ENCODE measurements at regions not wholly inside any gene's neighbourhood (a gene's known extent, or its start where the extent isn't known, plus 50 kb on each side); places are given as distances from the start of the nearest gene placed in this dataset.

DNA sequence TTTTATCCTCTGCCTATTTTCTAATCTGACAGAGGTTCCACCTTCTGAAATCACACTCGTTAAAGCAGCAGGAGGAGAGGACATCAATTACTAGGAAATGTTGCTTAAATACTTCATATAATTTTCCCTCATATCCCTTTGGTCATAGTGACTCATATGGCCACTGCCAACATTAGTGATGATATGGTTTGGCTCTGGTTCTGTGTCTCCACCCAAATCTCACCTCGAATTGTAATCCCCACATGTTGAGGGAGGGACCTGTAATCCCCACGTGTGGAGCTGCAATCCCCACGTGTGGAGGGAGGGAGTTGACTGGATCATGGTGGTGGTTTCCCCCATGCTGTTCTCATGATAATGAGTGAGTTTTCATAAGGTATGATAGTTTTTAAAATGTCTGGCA is 618.4 kb upstream of the SLITRK5 start:
- ChIA-PET POLR2A (no interaction called here), CTCF (no interaction called here)

DNA sequence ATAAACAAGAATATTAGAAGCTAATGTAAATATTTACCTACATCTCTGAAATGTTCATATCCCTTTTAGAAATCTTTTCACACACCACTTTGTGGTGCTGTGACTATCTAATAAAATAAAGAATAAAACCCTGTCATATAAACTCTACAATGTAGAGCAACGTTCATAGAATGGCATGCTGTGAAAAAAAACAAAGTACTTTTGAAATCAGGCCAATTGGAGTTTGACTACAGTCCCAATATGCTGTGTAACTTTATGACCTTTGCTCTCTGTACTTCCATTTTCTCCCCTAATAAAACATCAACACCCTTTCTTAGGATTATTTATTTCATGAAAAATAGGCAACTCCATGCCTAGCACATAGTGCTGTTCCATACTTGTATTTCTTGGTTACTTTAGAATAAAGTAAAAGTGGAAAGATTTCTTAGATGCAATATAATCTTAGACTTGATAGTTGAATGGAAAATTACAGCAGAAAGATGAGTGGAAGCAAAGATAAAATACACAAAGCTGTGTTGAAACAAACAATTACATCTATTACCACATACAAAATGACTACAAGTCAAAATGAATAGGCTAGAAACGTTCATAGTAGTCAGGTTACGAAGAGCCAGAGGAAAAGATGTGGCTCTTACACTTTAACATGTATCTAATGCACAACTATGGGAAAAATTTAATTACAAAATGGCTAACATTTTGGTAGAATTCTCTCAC is 613.2 kb upstream of the SLITRK5 start:
- POLR2A ChIA-PET, result no interaction called here

DNA sequence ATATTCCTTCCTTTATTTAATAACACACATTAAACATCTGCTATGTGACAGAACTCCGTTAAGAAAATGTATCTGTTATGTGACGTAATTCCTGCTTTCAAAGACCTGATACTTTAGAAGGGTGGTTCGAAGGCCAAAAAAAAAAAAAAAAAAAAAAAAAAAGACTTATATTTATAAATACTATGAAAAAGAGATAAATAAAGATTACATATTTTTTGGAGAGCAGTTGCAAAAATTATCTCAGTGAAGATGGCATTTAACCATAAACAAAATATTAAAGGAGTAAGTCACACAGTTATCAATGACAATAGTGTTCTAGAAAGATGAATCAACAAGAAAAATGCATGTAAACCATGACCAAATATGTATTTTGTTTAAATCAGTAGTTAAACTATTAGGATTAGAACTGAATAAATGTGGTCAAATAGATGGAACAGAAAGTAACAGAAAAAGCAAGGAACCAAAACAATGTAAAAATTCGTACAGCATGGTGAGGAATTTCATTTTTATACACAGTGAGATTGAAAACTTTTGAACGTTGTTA is 612.3 kb upstream of the SLITRK5 start:
- ChIA-PET CTCF (no interaction called here), POLR2A (no interaction called here)

More for the DNA sequence above, 613.2 kb upstream of the SLITRK5 start:
- CTCF ChIA-PET, result no interaction called here

DNA sequence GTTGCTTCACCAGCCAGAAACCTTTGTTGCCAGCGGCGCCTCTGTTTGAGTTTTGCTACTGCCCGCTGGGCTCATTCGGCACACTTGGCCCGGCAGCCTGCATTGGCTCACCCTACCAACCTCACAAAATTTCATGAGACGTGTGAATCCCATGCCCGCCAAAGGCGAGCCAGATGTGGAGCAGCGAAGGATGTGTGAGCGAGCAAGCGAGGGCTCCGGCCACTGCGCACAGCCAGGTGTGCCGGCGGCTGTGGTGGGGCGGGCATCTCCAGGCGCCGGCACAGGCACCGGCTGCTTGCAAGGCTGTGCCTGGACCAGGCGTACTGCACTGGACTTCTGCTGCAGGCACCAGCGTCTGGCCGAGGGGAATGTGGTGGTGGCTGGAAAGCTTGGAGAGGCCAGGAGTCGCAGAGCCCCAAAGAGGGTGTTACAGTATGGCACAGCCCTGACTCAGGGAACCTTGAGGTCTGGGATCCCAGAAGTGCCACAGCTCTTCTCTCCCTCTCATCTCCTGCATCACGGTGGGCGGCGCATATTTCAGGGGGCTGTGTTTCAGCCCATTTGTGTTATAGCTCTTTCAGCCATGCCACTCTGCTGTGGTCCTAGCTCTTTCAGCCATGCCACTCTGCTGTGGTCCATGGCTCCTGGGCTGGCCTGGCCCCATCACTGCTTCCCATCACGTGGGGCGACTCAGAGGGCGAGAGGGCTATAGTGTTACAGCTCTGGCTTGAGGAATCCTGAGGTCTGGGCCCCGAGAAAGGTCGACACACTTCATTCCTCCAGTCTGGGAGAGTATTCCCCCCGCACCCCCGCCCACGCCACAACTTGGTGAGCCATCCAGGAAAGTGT is 592.0 kb upstream of the SLITRK5 start:
- CTCF ChIA-PET, result no interaction called here
- POLR2A ChIA-PET, result no interaction called here

DNA sequence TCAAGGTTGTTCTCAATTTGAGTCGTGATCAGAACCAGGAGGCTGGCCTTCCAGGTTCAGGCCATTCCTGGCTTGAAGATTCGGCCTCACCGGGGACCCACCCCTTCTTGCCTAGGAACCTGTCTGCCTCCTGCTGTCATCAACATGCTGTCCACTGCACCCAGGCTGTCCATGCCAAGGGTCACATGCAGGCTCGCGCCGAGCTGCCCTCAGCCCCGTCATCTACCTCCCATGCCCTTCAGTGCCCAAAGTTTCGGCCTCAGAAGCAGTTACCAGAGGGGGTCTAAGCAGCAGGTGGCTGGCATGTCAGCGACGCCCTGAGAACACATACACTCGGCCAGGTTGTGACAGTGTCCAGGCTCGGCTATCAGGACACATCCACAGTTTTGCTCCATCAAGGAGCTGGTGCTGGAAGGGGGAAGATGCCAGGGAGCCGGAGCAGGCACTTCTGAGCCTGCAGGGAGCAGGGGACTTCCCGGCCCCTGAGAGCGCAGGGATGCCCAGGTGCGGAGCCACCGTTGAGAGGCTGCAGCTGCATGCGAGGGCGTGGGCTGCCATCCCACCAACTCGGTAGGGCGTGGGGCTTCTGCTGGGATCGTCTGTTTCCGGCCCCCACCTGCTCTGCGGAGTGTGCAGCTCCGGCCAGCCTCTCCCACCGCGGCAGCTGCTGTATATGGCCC is 590.9 kb upstream of the SLITRK5 start:
- ChIA-PET POLR2A (no interaction called here), CTCF (no interaction called here)

DNA sequence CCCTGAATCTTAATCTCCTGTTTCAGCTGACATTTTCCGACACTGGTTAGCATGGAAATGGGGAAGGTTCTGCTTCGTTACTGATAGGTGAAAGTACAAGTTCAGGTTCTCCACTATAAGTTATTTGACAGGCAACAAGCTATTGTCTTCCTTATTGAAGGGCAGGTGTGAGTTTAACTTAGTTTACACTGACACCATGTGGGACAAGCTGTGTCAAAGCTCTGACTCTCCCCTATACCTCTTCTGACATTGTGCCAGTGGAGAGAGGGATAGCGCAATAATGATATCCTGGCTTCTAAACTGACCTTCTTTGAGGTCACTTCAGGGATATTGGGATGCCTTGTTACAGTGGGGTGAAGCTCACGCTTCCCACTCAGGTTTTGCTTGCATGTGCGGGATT is 587.0 kb upstream of the SLITRK5 start:
- POLR2A ChIA-PET, result no interaction called here
- CTCF ChIA-PET, result no interaction called here

DNA sequence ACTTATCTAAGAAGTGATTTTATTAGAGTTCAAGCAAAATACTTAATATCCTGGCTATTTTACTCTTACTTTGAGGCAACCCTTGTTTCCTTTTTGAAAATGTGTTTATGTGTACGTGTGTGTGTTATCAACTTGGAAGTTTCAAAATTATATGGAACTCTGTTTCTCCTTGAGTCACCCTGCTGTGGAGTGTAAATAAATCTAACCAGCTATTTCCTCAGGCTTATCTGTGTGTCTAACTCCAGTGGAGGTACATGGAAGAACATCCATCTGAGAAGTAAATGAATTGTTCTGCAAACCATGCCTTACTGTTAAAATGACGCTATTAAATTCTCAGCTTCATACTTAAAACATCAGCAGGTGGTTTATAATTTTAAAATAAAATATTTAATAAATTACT is 583.4 kb upstream of the SLITRK5 start:
- POLR2A ChIA-PET, result no interaction called here
- CTCF ChIA-PET, result no interaction called here

DNA sequence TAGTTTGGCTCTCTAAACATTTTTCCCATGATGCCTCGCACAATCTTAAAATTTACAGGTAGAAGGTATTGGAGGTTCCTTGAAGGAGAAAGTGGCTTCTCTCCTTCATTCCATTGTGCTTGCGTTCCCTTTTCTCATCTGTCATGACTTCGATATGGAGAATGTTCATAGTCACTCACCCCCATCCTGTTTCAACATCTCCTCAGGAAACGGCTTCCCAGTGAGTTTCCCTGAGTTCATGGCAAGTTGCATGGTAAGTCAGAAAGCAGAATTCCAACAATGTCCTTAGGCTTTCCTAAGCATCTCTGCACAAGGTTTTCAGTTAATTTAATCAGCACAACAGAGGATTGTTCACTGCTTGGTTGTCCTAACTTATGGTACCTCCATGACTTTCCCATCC is 581.8 kb upstream of the SLITRK5 start:
- ChIA-PET CTCF (no interaction called here), POLR2A (no interaction called here)

DNA sequence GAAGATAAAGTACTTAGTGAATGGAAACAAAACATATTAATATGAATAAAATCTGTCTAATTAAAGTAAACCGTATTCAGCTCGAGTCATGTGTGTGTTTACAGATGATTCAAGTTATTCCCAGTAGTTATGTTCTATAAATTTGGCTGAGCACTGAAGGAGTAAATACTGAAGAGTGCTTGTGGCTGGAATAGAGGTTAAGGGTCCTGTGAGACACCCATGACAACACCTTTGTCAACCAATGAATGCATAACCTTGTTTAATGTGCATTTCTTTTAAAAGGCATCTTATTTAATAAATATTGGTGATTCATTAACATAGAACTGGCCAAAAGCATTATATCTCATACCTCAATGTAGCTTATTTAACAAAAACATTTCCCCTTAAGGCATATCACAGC is 577.8 kb upstream of the SLITRK5 start:
- CTCF ChIA-PET, result no interaction called here
- POLR2A ChIA-PET, result no interaction called here

DNA sequence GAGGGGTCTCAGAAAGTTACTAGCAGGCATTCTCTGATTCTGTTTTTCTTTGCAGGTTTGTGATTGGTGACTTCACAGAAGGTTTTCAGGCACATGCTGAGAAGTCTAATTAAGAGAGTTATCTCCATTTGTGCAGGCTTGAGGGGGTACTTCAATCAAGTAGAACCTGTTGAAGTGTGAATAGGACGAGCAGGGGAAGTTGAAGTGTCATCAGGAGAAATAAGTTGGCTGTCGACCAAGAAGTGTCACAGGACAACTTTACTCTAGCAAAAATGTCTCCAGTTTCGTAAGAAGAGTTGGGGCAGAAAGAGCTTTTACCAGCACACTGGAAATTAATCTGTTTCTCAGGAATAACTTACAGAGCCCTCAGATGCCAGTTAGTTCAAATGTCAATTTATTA is 576.5 kb upstream of the SLITRK5 start:
- POLR2A ChIA-PET, result no interaction called here
- CTCF ChIA-PET, result no interaction called here

DNA sequence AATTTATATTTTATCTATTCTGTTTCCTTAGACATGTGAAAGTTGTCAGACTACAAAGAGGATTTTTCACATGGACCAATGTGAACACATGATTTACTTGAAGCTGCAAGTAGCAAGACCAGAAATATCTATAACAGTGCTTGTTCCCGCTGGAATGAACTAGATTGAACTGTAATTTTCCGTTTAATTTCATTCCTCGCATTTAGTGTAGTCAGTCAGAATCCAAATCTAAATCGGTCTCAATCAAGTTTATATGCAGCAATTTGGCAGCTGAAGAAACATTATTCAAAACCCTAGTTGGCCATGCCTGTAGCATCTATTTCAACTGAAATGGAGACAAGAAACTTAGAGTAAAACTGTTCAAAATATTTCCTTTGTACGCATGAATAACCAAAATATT is 570.7 kb upstream of the SLITRK5 start:
- POLR2A ChIA-PET, result no interaction called here
- CTCF ChIA-PET, result no interaction called here

DNA sequence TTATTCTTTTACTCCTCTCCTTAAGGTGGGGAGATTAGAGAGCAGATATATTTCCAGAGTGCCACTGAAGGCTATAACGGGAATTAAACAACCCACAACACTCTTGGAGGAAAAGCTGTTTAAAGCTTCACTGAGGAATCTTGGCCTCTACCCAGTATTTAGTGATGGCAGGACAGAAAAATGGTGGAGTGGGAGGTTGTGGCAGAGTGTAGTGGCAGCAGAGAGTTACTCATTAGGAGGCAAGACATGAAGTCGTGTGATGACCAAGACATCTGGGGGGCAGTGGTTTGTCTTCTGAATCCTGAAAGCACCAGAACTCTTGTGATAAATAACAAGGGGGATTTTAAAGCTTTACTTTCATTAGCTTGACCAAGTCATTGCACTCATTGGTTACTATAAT is 563.5 kb upstream of the SLITRK5 start:
- ChIA-PET CTCF (no interaction called here), POLR2A (no interaction called here)

DNA sequence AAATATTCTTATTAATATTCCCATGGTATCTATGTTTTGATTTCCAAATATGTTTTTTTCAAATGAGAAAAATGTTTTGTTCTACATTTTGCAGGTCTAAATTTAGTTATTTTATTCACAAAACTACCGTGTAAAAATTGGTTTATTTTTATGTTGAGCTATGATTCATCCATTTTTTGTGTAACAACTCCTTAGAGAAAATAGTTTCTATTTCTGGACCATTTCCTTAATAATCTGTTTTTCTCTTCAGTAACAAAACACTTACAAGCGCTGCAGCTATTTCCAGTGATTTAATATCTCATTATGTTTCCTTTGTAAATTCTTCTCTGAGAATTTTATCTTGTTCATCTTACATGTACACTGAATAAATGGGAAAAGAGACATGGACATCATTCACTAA is 550.7 kb upstream of the SLITRK5 start:
- ChIA-PET CTCF (no interaction called here), POLR2A (no interaction called here)

DNA sequence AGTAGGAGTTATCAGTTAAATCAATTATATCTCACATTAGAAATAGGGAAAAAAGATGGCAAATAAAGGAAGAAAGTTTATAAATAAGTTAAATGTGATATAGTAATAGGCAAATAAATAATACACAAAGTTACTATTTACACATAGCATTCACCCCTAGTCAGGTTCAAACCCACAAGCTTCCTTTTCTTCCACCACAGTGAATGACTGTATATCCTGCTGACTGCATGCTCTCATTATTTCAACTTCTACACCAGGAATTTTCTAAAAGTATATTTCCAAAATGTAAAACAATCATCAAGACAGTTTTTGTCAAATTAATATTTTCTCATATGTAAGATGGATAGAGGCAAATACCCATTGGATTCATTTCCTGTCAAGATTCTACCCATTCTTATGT is 548.6 kb upstream of the SLITRK5 start:
- CTCF ChIA-PET, result no interaction called here
- POLR2A ChIA-PET, result no interaction called here

DNA sequence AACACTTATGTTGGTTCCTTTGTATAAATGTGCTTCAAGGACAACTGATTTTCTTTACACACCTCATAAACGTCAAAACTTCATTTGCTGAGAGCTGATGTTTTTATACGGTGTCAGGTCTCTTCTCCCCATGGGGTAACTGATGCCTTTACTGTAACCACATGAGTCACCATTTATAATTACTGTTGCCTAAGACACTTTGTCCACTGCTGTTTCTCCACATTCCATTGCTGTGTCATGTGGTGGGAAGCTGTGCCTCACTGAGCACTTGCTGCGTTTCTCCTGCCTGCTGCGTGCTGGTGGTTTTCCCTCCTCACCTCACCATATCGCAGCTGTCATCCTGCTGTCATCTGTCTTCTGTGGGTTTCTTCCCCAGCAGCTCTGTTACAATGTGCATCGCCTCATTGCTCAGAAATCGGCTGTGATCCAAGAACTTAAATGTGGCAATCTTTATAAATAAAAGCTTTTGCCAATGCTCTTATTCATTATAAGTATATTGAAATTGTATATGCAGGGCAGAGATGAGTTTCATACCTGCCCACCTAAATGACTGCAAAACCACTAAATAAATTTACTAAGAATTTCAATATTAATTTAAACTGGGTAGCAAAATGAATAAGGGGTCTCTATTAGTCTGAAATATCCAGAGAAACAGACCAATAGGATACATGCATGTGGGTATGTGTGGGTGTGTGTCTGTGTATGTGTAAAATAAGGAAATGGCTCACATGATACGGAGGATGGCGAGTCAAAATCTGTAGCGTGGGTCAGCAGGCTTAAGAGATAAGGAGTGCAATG is 547.0 kb upstream of the SLITRK5 start:
- POLR2A ChIA-PET, result no interaction called here
- CTCF ChIA-PET, result no interaction called here

DNA sequence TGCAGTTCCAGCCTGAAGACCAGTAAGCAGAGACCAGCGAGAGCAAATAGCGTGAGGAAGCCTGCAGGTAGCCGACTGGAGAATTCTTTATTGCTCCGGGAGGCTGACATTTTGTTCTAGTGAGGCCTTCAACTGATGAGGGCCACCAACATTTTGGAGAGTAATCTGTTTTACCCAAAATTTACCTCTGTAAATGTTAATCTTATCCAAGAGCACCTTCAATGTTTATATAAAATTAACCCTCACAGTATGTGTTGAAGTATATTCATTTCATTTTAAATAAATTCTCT is 546.4 kb upstream of the SLITRK5 start:
- CTCF ChIA-PET, result no interaction called here
- POLR2A ChIA-PET, result no interaction called here

DNA sequence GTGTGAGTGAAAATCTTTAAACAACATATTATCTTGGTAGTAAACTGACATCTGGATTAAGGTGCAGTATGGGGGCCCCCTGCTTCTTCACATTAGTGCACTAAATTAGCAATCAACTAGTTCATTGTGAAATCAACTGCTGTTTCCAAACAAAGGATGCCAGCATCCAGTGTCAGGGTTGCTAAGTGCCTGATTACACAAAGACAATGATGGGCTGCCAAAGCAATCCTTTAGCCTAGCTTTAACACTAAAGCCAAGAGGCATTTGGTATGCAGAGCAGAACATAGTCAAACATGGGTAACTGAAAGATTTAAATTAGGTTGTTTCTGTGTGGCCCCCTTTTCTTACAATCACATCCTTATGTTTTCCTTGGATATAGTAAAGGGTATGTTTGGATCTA is 543.1 kb upstream of the SLITRK5 start:
- CTCF ChIA-PET, result no interaction called here

DNA sequence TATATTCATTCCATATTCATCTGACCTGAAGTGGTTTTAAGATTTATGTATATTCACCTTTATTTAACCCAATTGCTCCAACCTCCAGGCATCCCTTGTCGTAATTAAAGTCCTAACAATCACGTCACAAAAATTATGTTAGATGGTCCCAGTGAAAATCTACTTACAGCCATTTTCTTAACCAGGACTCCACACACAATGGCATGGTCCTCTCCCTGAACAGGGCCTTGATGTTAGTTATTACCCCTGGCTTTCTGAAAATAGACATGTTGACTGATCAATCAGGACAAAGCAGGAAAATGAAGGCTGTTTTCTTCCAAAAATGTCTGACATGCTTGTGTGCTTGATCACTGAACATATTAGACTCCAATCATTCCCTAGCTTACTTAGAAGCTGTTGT is 542.7 kb upstream of the SLITRK5 start:
- ChIA-PET POLR2A (no interaction called here), CTCF (no interaction called here)

More for the DNA sequence above, 543.1 kb upstream of the SLITRK5 start:
- POLR2A ChIA-PET, result no interaction called here

DNA sequence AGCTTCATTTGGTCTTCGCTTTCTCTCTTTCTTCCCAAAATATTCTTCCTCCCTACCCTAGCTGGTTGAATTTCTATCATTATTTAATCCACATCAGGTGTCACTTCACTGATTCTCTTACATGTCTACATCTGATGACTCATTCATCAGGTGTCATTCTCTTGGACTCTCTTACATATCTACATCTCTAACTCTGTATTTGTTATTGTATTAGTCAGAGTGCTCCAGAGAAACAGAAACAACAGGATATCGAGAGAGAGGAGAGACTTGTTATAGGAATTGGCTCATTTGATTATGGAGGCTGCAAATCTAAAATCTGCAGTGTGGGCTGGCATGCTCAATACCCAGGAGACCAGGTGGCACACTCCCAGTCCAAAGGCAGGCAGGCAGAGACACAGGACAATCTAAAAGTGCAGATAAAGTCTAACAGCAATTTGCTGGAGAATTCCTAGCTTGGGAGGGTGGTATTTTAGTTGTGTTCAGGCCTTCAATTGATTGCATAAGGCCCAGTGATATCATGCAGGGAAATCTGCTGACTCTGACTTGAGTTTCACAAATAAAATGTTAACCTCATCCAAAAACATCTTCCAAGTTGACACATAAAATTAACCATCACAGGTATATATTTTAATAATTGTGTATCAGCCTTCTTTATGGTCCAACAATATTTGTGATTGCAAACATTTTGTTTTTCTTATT is 541.4 kb upstream of the SLITRK5 start:
- CTCF ChIA-PET, result no interaction called here
- POLR2A ChIA-PET, result no interaction called here

DNA sequence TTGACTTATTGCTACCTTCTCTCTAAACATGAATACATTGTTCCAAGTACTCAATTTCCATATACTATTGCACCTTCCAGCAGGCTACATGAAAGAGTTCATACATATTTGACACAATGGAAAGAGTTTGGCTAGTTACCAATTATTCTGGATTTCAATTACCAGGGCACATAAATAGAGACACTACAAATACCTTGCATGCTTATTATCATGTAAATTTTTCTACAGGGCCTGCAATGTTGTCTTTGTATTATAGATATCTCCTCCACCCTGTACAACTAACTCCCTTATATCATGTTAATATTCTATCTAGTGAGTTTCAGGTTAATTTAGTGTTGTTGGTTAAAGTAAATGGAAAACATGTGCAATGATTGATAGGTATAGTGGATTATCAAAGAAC is 540.7 kb upstream of the SLITRK5 start:
- CTCF ChIA-PET, result no interaction called here
- POLR2A ChIA-PET, result no interaction called here
